ENCODE measurements at regions not wholly inside any gene's neighbourhood (a gene's known extent, or its start where the extent isn't known, plus 50 kb on each side); places are given as distances from the start of the nearest gene placed in this dataset.
"Not testable (repeated sequence)": the region's sequence is repeated elsewhere in the genome, so short reads cannot be mapped to it uniquely, and the experiment has no call there.

DNA sequence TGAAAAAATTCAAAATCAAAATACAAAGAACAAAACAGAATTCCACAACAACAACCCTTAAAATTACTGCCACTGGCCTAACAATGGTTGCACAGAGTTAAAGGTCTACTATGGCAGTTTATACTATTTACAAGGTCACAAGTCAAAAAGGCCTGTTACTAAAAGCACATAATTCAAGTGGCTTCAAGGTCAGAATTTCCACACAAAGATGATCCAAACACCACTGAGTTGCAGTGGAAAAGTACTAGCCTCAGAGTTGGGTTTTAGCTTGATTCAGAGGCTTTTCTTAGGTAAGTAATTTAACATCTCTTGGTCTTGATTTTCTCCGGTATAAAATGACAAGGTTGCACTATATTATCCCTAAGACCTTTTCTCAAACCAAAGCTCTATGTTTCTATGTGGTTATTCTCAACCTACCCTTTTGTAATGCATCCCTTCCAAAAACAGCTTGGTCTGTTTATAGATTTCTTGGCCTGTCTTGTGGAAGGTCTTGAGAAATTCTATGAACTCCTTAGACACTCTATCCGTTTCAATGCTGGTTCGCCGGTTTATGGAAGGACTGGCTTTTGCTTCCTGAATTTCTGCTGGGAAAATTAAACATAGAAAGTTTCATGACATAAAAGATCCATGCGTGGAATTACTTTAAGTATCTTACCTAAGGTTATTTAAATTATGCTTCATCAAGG lies 69.5 kb downstream of the MDH2 start:
- not testable (repeated sequence) for FAIRE-seq

DNA sequence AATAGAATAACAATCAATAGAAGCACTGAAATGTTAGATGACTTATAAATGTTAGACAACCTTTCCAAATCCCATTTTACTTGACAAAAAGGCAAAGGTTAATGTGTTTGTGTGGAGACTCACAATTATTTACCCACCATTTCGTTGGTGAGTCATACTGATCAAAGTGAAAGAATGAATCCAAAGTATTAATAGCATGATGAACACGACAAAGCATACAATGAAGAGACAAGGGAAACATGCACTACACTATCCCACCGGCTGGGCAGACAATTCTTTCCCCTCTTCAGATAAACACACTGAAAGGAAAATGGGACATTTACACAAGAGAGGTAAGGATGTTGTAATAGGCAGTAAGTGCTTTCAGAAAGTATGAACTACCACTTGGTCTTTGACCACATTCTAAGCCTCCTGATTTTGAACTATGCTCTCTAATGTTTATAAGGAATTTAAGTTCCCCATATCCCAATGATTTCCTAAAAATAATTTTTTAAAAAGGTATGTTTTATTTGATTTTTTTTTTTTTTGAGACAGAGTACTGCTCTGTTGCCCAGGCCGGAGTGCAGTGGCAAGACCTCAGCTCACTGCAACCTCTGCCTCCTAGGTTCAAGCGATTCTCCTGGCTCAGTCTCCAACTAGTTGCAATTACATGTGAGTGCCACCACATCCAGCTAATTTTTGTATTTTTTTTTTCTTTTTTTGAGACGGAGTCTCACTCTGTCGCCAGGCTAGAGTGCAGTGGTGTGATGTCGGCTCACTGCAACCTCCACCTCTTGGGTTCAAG lies 70.5 kb downstream of the MDH2 start:
- peak; percentile 45 for FAIRE-seq

DNA sequence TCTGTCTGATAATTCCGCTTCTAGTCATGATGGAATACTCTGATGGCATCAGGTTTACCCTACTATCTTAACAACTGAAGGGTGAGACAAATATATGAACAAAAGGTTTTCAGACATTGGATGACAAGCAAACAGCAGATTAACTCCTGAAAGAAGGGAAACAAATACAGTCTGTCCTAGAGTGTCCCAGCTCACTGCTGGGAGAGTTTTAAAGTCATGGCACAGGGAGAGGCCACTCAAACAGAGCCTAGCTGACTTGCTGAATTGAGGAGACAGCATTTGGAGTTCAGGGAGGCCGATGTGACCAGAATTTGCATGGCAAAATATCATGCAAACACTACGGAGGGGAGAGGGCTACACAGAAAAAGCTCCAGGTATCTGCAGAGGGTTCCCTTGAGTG lies 73.1 kb downstream of the MDH2 start:
- FAIRE-seq = no peak

DNA sequence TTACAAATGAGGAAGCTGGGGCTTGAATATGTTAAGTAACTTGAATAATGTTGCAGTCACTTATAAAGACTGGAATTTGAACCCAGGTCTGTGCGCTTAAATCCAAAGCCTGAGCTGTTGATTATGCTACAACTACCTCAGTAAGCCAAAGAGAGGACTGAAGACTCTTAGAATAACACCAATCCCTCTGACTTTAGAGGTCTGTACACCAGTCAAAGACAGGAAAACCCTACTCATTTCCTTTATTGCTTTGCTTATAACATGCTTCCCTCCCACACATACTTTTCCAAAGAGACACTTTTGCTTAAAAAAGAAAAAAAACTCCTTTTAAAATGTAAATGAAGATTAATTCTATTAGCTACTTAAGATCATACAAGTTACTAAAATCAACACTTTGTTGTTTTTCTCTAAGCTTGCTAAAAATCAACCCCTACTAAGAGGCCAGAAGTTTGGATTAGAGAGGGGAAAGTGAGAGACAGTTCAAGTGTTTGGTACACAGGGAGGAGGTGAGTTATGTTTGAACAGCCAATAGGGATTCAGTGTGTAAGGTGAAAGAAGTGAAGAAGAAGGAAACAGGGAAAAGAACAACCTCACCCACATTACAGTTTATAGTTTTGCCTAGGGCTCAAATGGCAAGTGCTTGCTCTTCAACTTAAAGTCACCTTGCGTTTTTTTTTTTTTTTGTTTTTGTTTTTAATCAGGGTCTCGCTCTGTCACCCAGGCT lies 74.8 kb downstream of the MDH2 start:
- no peak for FAIRE-seq

DNA sequence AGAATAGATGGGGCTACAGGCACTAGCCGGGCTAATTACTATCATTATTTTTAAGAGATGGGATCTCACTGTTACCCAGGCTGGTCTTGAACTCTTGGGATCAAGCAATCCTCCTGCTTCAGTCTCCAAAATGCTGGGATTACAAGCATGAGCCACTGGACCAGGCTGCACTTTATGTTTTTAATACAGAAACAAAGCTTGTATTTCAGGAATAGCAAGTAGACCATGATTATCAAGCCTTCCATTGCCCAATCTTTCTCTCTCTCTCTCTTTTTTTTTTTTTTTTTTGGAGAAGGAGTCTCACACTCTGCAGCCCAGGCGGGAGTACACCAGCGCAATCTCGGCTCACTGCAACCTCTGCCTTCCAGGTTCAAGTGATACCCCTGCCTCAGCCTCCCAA lies 75.4 kb downstream of the MDH2 start:
- FAIRE-seq = no peak

DNA sequence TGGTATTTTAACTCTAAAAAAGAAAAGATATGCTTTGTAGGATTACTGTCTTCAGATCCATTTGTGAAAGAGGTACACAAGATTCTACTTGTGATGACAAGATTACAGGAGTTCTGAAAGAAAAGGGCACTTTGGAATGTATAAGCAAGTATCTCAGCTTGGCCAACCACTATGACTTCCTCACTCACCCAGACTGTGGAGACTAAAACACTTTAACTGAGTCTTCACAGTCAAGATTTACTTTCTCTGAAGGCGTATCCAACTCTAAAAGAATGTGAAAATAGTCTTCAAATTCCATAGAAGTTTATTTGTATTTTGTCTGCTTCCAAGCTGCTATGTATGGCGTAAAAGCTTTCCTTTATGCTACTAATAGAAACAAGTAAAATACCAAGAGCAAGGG lies 76.1 kb upstream of the SRRM3 start:
- FAIRE-seq = no peak

DNA sequence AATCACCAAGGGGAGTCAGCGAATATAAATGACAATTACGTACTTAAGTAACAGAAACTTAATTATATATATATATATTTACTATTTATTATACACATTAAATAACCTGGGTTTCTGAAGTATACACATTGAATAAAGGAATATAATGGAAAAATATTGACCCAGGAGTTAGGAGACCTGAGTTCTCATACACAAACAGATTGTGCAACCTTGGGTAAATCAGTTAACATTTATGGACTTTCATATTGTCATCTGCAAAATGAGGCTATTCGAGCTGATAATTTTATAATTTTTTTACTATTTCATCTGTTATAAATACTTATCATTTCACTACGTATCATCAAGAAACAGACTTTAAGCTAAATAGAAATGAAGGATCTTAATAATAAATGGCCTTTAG lies 75.1 kb upstream of the SRRM3 start:
- FAIRE-seq = no peak

DNA sequence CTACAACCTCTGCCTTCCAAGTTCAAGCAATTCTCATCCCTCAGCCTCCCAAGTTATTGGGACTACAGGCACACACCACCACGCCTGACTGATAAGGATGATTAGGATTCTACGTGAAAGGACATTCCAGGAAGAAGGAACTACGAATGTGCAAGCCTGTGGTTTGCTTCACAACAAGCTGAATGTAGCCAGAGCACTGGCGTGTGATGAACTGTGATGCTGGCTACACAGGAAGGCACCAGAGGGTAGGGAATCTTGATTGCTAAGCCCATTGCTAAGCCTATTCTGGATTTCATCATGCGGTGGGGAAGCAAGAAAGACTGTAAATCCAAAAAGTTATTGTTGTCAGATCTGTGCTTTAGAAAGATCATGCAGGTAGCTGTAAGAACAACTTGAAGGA lies 72.3 kb upstream of the SRRM3 start:
- FAIRE-seq = no peak

DNA sequence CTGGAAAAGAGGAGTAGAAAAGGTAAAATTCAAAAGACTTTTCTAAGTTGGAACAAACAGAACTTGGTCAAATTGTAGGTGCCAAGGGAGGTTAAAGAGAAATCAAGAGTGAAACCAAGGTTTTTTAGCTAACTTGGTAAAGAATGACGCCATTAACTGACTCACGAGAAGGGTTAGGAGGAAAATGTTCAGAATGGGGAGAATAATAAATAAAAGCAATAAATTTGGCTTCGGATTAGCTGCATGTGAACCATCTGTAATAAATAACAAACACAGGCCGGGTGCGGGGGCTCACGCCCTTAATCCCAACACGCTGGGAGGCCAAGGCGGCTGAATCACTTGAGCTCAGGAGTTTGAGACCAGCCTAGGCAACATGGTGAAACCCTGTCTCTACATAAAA lies 71.9 kb upstream of the SRRM3 start:
- FAIRE-seq = no peak

DNA sequence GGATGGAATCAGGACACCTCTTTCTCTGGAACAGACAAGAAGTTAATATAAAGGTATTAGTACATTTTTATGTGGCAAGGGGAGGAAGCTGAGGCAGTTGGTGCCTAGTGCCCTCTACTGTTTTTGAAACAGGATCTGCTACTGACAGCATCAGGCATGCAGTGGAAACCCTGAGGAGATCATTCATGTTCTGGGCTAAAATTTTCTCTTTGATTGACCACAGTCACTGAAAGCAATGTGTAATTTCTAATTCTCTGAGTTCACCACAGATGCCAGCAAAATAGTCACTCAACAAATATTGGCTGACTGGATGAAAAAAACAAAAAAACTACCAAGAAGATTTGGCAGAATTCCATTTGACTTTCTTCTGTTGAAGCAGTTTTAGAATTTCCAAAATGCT lies 71.0 kb upstream of the SRRM3 start:
- FAIRE-seq = not testable (repeated sequence)

DNA sequence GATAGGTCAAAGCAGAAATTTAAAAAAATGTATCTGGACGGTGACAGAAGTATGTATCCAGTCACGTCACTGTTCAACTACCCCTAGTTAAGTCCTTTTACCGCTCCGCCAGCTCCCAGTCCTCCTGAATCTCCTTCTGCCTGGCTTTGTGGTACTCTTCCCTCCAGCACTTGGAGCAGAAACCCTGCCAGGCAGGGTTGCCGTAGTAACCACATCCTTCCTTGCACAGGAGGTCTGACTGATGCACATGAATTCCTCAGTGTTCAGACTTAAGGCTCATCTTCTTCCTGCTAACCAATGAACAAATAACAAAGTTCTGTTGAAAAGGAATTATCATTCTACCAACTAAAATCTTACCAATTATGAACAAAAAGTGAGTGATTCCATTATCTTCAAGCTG lies 69.8 kb upstream of the SRRM3 start:
- FAIRE-seq = not testable (repeated sequence)

DNA sequence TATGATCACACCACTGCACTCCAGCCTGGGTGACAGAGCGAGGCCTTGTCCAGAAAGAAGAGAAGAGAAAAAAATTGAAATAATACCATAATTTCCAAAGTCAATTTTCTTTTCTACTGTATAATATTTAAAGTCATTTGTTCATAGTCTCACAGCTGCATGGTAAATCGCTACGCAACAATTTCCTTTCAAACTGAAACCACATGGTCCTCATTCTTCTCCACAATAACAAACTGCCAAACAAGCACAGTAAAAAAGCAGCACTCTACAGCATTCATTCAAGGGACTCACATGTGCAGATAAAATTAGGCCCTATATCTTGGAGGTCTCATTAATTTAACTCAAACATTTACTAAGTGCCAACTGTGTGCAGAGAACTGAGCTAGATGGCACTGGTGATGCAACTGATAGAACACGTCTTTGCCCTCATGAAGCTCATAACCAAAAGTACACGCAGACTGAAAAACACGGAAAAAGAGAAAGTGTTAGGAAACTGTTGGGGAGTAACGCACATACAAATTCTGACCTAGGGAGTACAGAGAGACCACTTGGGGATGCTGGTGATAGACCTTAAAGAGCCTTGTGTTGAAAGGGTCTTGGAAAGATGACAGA lies 68.4 kb upstream of the SRRM3 start:
- FAIRE-seq = no peak

DNA sequence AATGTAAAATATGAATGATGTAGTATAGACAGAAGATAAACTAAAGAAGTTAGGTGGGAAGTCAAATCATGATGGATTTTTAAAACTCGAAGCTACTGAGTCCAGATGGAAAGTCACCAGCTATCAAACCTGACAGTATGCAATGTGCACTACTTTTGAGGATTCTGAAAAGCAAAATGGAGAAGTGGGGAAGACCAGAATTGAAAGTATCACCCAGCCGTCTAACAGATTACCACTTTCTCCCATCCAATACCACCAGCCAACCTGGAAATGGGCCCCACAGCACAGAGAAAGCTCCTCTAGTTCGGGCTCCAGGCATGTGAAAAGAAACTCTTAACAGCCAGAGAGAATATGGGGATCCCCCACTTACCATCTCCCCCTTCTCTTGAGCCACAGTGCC lies 67.9 kb upstream of the SRRM3 start:
- FAIRE-seq = no peak

DNA sequence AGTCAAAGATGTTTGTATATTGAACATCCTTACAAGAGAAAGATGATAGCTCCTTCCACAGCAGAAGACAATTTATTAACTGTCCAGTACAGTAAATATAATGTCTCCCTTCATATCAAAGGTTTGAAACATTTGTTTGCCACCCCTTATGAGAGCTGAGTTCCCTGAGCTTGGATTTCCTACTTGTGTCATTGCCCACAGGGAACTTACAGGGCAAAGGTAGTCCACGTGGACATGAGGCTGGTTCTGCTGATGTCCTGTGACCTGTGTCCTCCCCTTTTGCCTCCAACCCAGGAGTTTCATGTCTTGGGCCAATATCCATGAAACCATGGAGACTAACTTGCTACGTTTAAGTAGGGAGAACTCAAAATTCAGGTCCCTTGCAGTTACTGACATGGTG lies 66.4 kb upstream of the SRRM3 start:
- FAIRE-seq = not testable (repeated sequence)

DNA sequence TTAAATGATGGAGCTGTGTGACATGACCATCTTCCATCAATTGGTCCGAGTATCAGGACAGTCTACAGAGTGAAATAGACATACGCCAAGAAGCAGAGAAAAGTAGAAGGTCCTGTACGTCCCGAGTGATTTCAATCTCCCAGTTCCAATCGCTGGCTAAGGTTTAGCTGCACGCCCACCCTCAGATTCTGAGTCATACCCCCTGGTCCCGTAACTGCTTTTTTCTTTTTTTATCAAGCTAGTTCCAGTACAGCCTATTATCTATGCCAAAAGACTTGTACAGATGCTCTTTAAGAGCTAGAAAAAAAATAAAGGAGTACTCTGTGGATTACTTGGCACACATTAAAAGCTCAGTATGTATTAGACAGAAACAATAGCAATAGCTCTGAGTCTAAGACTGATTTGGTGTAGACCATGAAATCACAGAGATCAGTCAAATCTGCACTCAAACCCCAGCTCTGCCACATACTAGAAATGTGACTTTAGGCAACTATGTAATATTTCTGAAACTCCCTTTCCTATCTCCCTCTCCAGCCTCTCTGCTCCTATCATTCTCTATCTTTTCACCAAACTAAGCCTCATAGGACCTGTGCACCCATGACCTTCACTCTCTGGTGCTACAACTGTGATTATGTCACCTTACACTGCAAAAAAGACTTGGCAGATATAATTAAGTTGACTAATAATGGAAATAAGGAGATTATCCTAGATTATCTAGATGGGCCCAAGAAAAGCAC lies 63.0 kb upstream of the SRRM3 start:
- not testable (repeated sequence) for FAIRE-seq

DNA sequence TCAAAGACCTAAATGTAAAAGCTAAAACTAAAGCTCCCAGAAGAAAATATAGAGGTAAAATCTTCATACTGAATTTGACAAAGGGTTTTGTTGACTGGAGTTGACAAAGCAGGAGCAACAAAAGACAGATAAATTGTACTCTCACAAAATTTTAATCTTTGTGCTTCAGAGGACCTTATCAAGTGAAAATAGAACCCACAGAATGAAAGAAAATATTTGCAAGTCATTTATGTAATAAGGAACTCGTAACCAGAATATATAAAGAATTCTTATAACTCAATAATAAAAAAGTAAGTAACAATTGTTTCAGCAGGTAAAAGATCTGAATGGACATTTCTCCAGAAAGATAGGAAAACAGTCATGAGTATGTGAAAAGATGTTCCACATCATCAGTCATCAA lies 62.0 kb upstream of the SRRM3 start:
- FAIRE-seq = no peak

DNA sequence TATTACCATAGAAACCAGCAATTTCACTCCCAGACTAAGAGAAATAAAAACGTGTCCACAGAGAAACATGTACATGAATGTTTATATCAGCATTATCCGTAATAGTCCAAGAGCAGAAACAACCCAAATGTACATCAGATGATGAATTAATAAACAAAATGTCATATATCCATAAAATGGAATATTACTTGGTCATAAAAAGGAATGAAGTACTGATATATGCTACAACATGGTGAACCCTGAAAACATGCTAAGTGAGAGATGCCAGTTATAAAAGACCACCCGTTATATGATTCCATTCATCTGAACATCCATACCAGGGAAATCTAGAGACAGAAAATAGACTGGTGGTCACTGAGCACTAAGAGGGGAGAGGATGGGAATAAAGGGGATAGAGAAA lies 61.4 kb upstream of the SRRM3 start:
- FAIRE-seq = not testable (repeated sequence)

DNA sequence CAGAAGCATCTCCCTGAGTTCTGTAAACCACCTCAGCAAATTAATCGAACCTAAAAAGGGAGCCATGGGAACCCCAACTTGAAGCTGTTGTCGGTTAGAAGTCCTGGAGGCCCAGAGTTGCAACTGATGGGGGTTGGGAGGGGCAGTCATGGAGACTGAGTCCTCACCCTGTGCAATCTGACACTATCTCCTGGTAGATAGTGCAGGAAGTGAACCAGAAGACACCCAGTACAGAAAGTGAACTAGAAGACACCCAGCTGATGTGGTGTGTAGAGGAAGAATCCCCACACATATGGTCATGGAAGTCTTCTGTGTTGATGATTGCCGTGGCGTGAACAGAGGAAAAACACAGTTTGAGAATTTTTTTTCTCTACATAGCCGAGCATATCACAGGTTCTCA lies 58.8 kb upstream of the SRRM3 start:
- FAIRE-seq = no peak

DNA sequence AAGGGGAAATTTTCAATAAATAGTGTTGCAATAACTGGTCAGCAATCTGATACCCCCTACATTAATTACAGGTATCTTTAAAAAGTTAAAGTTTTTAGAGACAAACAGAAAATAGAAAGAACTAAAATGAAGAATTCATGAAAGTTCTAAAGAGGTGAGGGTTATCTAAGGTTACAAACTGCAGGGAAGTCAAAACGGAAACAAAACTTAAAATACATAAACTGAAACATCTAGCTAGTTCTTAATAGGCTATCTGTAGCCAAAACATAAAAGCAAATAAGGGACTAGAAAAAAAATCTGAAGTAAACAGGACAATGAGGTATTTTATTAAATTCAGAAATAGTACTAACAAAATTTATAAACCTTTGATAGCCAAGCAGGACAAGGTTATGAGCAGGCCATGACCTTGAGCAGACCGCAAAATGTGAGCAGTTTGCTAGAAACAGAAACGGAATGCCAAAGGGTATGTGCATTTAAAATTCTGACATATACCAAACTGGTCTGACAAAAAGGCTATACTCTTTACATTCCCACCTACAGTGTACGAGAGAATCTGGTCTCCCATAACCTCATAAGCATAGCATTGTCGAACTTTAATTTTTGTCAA lies 56.9 kb upstream of the SRRM3 start:
- FAIRE-seq = not testable (repeated sequence)

DNA sequence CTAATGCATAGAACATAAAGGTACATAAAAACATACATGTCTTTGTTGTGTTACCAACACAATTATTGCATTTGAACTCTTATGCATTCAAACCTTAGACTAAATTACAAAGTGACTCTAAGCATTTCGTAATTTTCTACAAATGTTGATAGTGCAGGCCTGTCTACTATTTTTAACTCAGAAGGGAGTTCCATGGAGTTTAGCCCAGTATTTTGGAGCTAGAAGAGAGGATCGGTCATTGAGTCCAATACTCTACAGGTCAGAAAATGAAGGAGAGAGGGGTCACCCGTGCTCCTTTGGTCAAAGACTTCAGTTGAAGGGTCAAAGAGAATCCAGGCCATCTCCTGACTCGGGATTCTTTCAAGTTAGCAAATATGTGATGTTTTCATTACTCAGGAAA lies 55.3 kb upstream of the SRRM3 start:
- no peak for FAIRE-seq

DNA sequence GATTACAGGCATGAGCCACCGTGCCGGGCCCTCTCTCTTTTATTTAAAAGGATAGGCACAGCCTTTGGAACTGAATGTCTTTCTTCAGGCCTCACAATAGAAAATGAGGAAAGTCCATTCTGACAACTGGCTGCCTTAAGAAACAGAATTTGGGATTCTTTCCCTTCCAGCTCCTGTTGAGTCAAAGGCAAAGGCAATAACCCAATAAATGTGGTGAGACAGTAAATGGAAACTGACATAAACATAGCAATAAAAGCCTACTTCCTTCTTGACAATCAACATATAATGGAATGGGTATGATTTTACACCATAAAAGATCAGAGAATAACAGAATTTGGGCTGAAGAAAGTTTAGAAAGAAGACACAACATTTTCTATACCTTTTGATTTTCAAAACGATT lies 52.7 kb upstream of the SRRM3 start:
- FAIRE-seq = not testable (repeated sequence)

All from endometrium (tissue), 2 donors.